Retinal pigment epithelial cell (primary cell): ENCODE measurements at regions not wholly inside any gene's neighbourhood (a gene's known extent, or its start where the extent isn't known, plus 50 kb on each side); places are given as distances from the start of the nearest gene placed in this dataset.

Experiments
- DNase-seq: peaks from one replicate; pipeline ENCODE4 v3.0.0-alpha.2; 2010; ENCODE audit warnings: low read depth
- H3K4me3 ChIP-seq: 2 replicates; pipeline ENCODE4 v1.5.1; 2011; ENCODE audit warnings: mild to moderate bottlenecking, low read length, control low read depth, moderate library complexity
- TF ChIP-seq, protein P1 (sequence below): conservative IDR thresholded peaks from 2 replicates; pipeline ENCODE4 v1.5.1; 2011; ENCODE audit warnings: low read depth, low read length, control low read depth, inconsistent platforms

DNA sequence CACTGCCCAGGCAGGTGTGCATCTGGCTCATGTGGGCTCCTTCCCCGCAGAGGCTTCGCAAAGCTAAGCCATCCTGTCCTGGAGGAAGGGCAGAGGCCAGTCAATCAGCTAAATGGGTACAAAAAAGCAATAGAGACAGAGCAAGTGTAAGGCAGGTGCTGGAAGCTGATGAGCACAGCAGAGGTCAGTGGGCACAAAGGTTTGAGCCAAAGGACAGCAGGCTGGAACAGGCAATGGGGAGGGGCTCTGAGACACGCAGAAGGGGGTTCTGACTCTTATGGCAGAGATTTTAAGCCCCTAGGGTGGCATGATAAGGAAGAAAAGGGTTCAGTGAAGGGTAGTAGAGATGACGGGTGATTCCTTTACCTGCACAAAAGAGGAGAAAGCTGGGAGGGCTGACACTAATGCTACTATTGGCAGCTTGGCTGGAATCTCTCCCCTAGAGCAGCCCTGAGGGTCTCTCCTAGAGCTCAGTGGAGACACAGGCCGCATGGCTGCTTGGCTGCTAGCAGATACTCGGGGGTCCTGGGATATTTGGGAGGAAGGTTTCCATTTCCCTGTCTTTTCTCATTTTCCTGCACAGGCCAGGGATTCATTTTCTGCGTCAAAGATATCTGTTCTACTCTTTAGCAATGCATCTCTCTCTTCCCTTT lies 132.4 kb downstream of the MYCN start:
- no peak for DNase-seq
- TF ChIP-seq, protein P1, sequence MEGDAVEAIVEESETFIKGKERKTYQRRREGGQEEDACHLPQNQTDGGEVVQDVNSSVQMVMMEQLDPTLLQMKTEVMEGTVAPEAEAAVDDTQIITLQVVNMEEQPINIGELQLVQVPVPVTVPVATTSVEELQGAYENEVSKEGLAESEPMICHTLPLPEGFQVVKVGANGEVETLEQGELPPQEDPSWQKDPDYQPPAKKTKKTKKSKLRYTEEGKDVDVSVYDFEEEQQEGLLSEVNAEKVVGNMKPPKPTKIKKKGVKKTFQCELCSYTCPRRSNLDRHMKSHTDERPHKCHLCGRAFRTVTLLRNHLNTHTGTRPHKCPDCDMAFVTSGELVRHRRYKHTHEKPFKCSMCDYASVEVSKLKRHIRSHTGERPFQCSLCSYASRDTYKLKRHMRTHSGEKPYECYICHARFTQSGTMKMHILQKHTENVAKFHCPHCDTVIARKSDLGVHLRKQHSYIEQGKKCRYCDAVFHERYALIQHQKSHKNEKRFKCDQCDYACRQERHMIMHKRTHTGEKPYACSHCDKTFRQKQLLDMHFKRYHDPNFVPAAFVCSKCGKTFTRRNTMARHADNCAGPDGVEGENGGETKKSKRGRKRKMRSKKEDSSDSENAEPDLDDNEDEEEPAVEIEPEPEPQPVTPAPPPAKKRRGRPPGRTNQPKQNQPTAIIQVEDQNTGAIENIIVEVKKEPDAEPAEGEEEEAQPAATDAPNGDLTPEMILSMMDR: no peak
- H3K4me3 ChIP-seq: no peak overlapping the region

DNA sequence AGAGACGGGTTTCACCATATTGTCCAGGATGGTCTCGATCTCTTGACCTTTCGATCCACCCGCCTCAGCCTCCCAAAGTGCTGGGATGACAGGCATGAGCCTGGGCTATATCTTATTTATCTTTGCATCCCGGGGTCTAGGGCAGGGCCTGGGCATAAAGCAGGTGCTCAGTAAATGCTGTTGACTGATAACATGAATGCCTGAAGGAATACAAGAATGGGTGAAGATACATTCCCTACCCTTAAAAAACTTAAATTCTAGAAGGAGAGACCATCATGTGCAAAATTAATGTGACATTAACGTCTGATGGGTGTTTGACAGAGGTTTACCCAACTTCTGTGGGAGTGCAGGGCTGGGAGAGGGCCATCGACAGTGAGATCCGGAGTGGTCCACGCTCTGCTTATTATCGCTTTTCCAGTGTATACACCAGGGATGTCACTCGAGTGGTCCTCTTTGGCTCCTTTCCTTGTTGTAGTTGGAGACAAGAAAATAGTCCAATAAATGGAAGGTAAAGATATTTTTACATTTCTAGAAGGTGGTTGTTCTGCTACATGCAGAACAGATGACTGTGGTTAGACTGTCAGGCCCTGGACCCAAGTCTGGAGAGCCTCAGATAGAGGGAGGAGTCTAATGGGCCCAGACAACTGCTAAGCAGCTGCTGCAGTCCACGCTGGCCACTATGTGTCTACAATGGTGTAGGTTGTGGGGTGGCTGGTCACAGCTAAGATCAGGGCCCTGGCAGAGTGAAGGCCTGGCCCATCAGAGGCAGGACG lies 131.7 kb downstream of the MYCN start:
- H3K4me3 ChIP-seq: no peak overlapping the region
- no peak for DNase-seq
- TF ChIP-seq, protein P1: no peak

DNA sequence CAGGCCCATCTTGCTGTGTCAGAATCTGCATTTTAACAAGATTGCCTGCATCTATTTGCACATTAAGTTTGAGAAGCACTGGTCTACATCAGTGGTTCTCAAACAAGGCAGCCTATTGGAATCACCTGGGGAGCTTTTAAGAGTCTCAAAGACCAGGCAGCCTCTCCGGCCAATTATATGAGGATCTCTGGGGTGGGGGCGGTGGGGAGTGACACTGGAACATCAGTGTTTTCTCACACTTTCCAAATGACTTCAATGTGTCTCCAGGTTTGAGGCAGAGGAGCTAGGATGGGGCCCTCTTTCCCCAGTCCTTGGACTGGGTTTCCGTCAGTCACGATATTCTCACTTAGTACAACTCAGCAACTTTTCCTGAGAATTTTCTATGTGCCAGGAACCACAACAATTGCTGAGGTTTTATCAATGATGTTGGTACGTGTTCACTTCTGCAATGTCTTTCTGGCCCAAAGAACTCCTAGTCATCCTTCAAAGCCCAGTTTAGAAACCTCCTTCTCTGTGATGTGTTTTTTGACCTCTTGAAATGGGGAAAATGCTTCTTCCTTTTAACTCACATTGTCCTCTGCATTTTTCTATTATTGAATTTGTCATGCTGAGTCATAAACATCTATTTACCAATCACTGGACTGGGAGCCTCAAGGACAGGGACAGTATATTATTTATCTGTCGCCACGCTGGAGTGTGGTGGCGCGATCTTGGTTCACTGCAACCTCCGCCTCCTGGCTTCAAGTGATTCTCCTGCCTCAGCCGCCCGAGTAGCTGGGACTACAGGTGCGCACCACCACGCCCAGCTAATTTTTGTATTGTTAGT lies 130.9 kb downstream of the MYCN start:
- TF ChIP-seq, protein P1: no peak
- no peak for DNase-seq
- no peak overlapping the region for H3K4me3 ChIP-seq

DNA sequence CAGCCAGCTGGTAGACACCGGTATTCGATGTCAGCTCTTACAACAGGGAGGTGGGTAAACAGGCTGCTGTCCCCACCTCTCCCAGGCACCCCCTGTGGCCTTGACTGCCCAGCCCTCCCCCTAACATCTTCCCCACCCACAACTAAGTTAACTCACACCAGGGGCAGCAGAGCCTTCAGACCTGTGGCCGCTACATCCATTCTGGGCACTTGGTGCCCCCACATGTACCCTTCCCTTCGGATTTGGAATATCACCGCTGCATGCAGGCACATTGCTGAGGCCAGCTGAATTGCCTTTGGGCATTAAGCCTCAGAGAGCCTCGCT lies 130.3 kb downstream of the MYCN start:
- TF ChIP-seq, protein P1: no peak
- H3K4me3 ChIP-seq: no peak overlapping the region
- DNase-seq: no peak

DNA sequence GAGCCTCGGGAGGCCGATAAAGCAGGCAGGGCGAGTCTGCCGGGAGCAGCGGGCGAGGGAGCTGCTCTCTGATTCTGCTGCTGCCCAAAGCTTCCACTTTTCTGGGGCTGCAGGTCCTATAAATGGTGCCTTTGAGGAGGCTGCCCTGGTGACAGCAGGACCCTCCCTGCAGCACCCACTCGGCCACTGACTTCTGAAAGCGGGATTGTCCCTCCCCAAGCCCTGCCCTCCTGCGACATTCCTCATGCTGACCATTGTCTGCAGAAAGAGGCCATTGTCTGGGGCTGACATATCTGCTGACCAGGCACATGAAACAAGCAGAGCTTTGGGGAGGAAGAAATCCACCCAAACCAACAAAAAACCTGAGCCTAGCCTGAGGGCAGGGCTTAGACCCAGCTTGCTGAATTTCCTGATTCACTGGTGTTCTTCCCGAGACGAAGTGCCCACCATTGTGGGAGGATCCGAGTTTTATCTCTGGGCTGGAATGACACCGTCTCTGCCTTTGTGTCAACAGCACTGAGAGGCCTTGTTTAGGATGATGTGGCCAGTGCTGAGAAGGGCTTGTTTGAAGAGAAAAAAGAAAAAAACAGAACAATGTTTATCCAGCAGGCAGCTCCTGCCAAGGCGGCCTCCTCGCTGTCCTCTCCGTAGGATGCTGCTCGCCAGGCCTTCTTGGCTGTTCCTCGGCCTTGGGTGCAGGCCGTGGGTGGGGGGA lies 129.7 kb downstream of the MYCN start:
- no peak overlapping the region for H3K4me3 ChIP-seq
- TF ChIP-seq, protein P1: no peak
- DNase-seq: no peak

DNA sequence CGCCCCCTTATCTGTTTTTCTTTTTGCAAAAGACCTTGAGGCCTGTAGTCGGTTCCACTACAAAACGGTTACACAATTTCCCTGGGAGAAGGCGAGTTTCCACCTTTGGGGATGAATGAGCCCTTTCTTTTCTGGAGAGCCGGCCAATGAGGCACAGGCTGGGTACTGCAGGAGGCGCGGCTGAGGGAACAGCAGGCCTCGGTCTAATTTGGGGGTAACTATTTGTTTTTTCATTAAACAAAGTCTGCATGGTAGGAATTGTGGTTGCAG lies 129.2 kb downstream of the MYCN start:
- no peak overlapping the region for H3K4me3 ChIP-seq
- TF ChIP-seq, protein P1: no peak
- DNase-seq: no peak
